ENCODE measurements at regions not wholly inside any gene's neighbourhood (a gene's known extent, or its start where the extent isn't known, plus 50 kb on each side); places are given as distances from the start of the nearest gene placed in this dataset.

DNA sequence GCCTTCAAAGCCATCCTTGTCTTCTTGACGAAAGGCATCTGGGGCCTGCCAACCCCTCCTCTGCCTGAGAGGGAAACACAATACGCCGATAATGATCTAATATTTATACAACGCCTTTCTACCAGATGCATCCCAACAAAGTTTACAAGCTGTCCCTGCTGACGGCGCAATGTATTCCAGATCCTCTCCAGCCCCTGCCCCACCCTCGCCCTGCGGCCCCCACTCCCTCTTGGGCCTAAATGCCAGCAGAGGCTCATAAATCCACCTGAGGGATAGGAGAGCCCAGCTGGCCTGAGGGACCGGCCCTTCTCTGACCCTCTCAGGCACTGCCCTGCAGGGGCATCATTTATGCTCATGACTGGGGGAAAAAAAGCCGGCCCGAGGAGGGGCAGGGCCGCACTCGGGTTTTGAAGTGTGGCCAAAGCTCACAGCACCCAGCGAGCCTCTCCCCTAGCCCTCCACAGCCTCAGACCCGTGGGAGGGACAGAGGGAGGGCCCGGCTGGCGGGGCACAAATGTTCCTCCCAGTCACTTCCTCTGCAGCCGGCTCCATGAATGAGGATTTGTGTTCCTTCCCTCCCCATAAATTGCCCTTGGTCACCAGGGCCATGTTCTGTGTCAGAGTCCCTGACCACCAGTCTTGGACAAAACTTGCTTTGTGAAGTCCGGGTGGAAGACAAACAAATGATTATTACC is 140.3 kb downstream of the FOXD2 start:
- Mint-ChIP-seq H3K4me1 (ENCODE audit: unreplicated experiment) (peaks cover 50% of the 10 kb centered on the region), H3K9me3 (no peaks in the 10 kb centered on the region), H3K4me3 (peak overlapping the region; percentile 65), H3K36me3 (no peaks in the 10 kb centered on the region), H3K27ac (peak overlapping the region; percentile 46), H3K27me3 (peaks cover 30% of the 10 kb centered on the region)
- peak; percentile 23 for TF ChIP-seq CTCF (conservative IDR thresholded peaks at IDR 0.05)
- DNase-seq (ENCODE audit: extremely low spot score, unreplicated experiment), result no peak

DNA sequence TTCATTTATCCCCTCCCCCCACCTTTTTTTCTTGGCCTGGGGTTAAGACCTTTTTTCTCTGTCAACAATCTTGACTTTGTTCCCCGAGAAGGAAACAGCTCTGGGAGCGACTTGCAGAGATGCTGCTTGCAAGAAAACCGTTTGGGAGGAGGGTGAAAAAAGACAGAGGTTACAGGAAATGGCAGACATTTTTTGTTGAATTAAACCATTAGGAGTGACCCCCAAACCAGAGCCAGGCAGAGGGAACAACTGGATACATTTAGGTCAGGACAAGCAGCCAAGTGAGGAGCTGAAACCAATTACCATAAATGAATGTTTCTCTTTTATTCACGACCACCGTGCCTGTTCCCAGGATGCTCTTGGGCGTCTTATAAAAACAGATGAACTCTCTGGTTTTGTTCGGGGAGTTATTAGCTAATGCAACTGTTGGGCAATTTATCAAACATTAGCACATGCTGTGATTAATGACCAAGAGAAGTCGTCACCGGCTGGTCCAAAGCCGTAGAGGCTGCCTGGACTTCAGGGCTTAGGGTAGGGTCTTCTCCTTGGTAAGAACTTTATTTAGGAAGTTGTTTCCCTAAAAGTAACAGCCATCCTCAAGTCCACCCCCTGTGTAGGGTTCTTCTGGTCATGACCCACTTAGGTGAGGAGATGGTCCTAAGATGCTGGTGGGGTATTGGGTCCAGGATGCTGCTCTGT is 141.0 kb downstream of the FOXD2 start:
- TF ChIP-seq CTCF (conservative IDR thresholded peaks at IDR 0.05), result no peak
- DNase-seq (ENCODE audit: extremely low spot score, unreplicated experiment), result no peak
- Mint-ChIP-seq H3K4me3 (peak overlapping the region; percentile 65), H3K9me3 (no peaks in the 10 kb centered on the region), H3K27me3 (peaks cover 31% of the 10 kb centered on the region), H3K27ac (peak overlapping the region; percentile 46), H3K36me3 (no peaks in the 10 kb centered on the region), H3K4me1 (ENCODE audit: unreplicated experiment) (peaks cover 43% of the 10 kb centered on the region)

DNA sequence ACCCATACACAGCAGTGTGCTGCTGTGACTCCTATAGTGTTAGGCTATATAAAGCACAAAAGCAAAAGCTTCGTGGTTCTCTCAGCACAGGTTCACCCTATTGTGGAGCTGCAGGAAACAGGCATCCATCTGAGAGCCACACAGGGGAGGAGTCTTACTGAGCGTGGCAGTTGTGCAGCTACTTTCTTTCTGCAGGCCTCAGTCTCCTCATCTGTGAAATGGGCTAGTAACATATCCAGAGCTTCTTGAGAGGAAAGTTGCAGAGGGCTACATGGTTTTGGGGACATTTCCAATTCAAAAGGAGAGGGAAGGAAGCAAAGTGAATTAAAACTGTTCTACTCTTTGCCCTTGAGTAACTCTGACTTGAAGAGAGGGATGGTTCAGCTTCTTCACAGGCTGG is 142.0 kb downstream of the FOXD2 start:
- H3K27ac Mint-ChIP-seq, result no peak overlapping the region
- H3K36me3 Mint-ChIP-seq, result no peaks in the 10 kb centered on the region
- no peak for TF ChIP-seq CTCF (conservative IDR thresholded peaks at IDR 0.05)
- H3K27me3 Mint-ChIP-seq, result peaks cover 36% of the 10 kb centered on the region
- no peak for DNase-seq (ENCODE audit: extremely low spot score, unreplicated experiment)
- no peak overlapping the region for H3K4me3 Mint-ChIP-seq
- no peaks in the 10 kb centered on the region for H3K9me3 Mint-ChIP-seq
- H3K4me1 Mint-ChIP-seq (ENCODE audit: unreplicated experiment), result peaks cover 43% of the 10 kb centered on the region

GRCh38 chr1:47580451-47580995 is 142.7 kb downstream of the FOXD2 start:
- Mint-ChIP-seq H3K4me1 (ENCODE audit: unreplicated experiment) (peaks cover 36% of the 10 kb centered on the region), H3K4me3 (no peak overlapping the region), H3K27me3 (peaks cover 37% of the 10 kb centered on the region), H3K36me3 (no peaks in the 10 kb centered on the region), H3K9me3 (no peaks in the 10 kb centered on the region), H3K27ac (no peak overlapping the region)
- DNase-seq (ENCODE audit: extremely low spot score, unreplicated experiment), result peak; percentile 51
- TF ChIP-seq CTCF (conservative IDR thresholded peaks at IDR 0.05), result no peak

GRCh38 chr1:47582891-47583608 is 145.2 kb downstream of the FOXD2 start:
- Mint-ChIP-seq H3K27ac (no peak overlapping the region), H3K4me1 (ENCODE audit: unreplicated experiment) (peaks cover 18% of the 10 kb centered on the region), H3K27me3 (peaks cover 33% of the 10 kb centered on the region), H3K4me3 (no peak overlapping the region), H3K9me3 (no peaks in the 10 kb centered on the region), H3K36me3 (no peaks in the 10 kb centered on the region)
- peak; percentile 55 for DNase-seq (ENCODE audit: extremely low spot score, unreplicated experiment)
- TF ChIP-seq CTCF (conservative IDR thresholded peaks at IDR 0.05), result no peak
